GM12878 (cell line): ENCODE measurements at regions not wholly inside any gene's neighbourhood (a gene's known extent, or its start where the extent isn't known, plus 50 kb on each side); places are given as distances from the start of the nearest gene placed in this dataset.

ENCODE experiments used
- ATAC-seq: fragments of 200-7000 bp; cut with Tn5 transposase; 3 replicates; pipeline ENCODE4 v1.9.1; 2020; ENCODE audit warnings: mild to moderate bottlenecking, moderate library complexity
- BruUV-seq: library from RNA; stranded (reverse); fragments of 400-500 nt; replicated peaks from 2 replicates; lab custom pipeline; 2021; lab: Mats Ljungman, UMichigan
- CTCF ChIA-PET: fragments of 300-600 bp; sonication (Branson Sonifier 250); formaldehyde crosslinking; extraction: SDS; loops from one replicate; lab custom pipeline; 2021; ENCODE audit warnings: inconsistent platforms; lab: Yijun Ruan, JAX
- POLR2A ChIA-PET: fragments of 350-600 bp; formaldehyde crosslinking; extraction: SDS; loops from one replicate; lab custom pipeline; 2021; ENCODE audit warnings: inconsistent platforms; lab: Charles Lee
- RAD21 ChIA-PET: fragments of 300-600 bp; sonication (Branson Sonifier 250); formaldehyde crosslinking; loops from one replicate; lab custom pipeline; 2023; ENCODE audit warnings: antibody characterized with exemption; ENCODE audit not compliant: unreplicated experiment; lab: Charles Lee
- SMC1A ChIA-PET: fragments of 300-600 bp; sonication (Branson Sonifier 250); formaldehyde crosslinking; loops from one replicate; lab custom pipeline; 2023; ENCODE audit not compliant: unreplicated experiment, uncharacterized antibody; lab: Charles Lee
- DNase-seq: peaks from one replicate; pipeline ENCODE4 v3.0.0-alpha.2; 2011; ENCODE audit warnings: low read depth, low spot score
- FAIRE-seq: peaks from 3 replicates; lab custom pipeline; 2011; peaks lifted over from hg19 to GRCh38; lab: Jason Lieb, UNC
- H2AFZ ChIP-seq: 2 replicates; pipeline ENCODE4 v1.6.0; 2011; ENCODE audit warnings: low read depth, low read length, control low read depth; ENCODE audit not compliant: control insufficient read depth
- H3K27ac ChIP-seq: 2 replicates; pipeline ENCODE4 v1.5.1; 2011; ENCODE audit warnings: control low read depth; ENCODE audit not compliant: control insufficient read depth, insufficient read depth
- H3K27me3 ChIP-seq, 2 experiments: replicated peaks in 1 of 2; 2 replicates each; pipeline versions ENCODE4 v1.6.0 to v1.6.1; 2011; ENCODE audit warnings: low read length in 1 of 2; ENCODE audit not compliant: control insufficient read depth in 2 of 2, insufficient read depth in 2 of 2
- H3K36me3 ChIP-seq, 2 experiments: 2 replicates each; pipeline ENCODE4 v1.5.1; 2011; ENCODE audit warnings: low read length in 1 of 2; ENCODE audit not compliant: control insufficient read depth in 2 of 2, insufficient read depth in 2 of 2
- H3K4me1 ChIP-seq: 2 replicates; pipeline ENCODE4 v1.6.1; 2011; ENCODE audit warnings: mild to moderate bottlenecking, low read length, moderate library complexity, mixed read lengths; ENCODE audit not compliant: control insufficient read depth, insufficient read depth
- H3K4me2 ChIP-seq: 2 replicates; pipeline ENCODE4 v1.6.0; 2011; ENCODE audit warnings: control low read depth; ENCODE audit not compliant: control insufficient read depth, insufficient read depth
- H3K4me3 ChIP-seq: fragments of 200-600 bp; sonication (generic); 2 replicates; pipeline ENCODE4 v1.5.1; 2016
- H3K79me2 ChIP-seq: 2 replicates; pipeline ENCODE4 v1.6.0; 2011; ENCODE audit warnings: low read length; ENCODE audit not compliant: control insufficient read depth, insufficient read depth
- H3K9ac ChIP-seq: 2 replicates; pipeline ENCODE4 v1.8.0; 2011; ENCODE audit warnings: low read length, control low read depth, mixed read lengths; ENCODE audit not compliant: control insufficient read depth, insufficient read depth
- H3K9me3 ChIP-seq: replicated peaks from 3 replicates; pipeline ENCODE4 v1.5.1; 2011; ENCODE audit warnings: mild to moderate bottlenecking, low read length; ENCODE audit not compliant: control insufficient read depth, insufficient read depth
- H4K20me1 ChIP-seq: 2 replicates; pipeline ENCODE4 v1.6.0; 2011; ENCODE audit not compliant: control insufficient read depth, insufficient read depth
- CBFB ChIP-seq: IDR thresholded peaks from 2 replicates; pipeline ENCODE4 v1.6.1; 2016; ENCODE audit warnings: antibody characterized with exemption, low read depth
- CEBPB ChIP-seq, 2 experiments: fragments of 150-350 bp in 1 of 2; IDR thresholded peaks; 2 replicates each; pipeline ENCODE4 v1.6.1; 2012 to 2014; ENCODE audit warnings: low read depth in 2 of 2, low read length in 2 of 2, borderline replicate concordance in 1 of 2, inconsistent platforms in 1 of 2
- EP300 ChIP-seq, 2 experiments: fragments of 150-350 bp in 1 of 2; IDR thresholded peaks; 2 replicates each; pipeline ENCODE4 v1.6.1; 2011 to 2012; ENCODE audit warnings: low read depth in 2 of 2, low read length in 2 of 2, borderline replicate concordance in 1 of 2, improper control_type of control experiment in 1 of 2, inconsistent platforms in 1 of 2; ENCODE audit not compliant: control insufficient read depth in 1 of 2
- IRF5 ChIP-seq: fragments of 450-650 bp; IDR thresholded peaks from 2 replicates; pipeline ENCODE4 v1.6.1; 2017; ENCODE audit warnings: borderline replicate concordance
- RAD21 ChIP-seq: IDR thresholded peaks from 2 replicates; pipeline ENCODE4 v1.6.1; 2011; ENCODE audit warnings: mild to moderate bottlenecking, low read depth, low read length, moderate library complexity; ENCODE audit not compliant: insufficient read depth
- RUNX3 ChIP-seq: IDR thresholded peaks from 2 replicates; pipeline ENCODE4 v1.6.1; 2012; ENCODE audit warnings: low read length, inconsistent platforms
- SMARCA5 ChIP-seq: fragments of 450-650 bp; IDR thresholded peaks from 2 replicates; pipeline ENCODE4 v1.6.1; 2017; ENCODE audit warnings: mild to moderate bottlenecking
- YY1 ChIP-seq: IDR thresholded peaks from 2 replicates; pipeline ENCODE4 v1.6.1; 2011; ENCODE audit warnings: low read depth, mild to moderate bottlenecking, low read length
- ZNF217 ChIP-seq: fragments of 450-650 bp; IDR thresholded peaks from 2 replicates; pipeline ENCODE4 v1.6.1; 2017; ENCODE audit warnings: antibody characterized with exemption, mild to moderate bottlenecking
- ZNF274 ChIP-seq: IDR thresholded peaks from one replicate; pipeline ENCODE4 v1.8.0; 2011; ENCODE audit not compliant: insufficient read length, insufficient read depth
- WGBS: methylation state at CpG from one replicate; pipeline ENCODE4 v1.1.6; 2016; ENCODE audit warnings: low lambda C conversion rate; ENCODE audit not compliant: insufficient replicate concordance, insufficient coverage; ENCODE audit errors: missing lambda C conversion rate; 5-methylcytosine and 5-hydroxymethylcytosine counted together
- in situ Hi-C: fragments of 300-500 bp; cut with MboI; formaldehyde crosslinking; loops from 9 replicates; pipeline ENCODE4 v1.14.3; 2018; ENCODE audit warnings: mixed read lengths
- intact Hi-C: fragments of 100-400 bp; cut with micrococcal nuclease; formaldehyde crosslinking; loops from one replicate; pipeline ENCODE4 v1.14.2; 2022; ENCODE audit not compliant: unreplicated experiment

GRCh38 chr16:17019366-17019765 is 451.4 kb downstream of the XYLT1 start:
- H3K9ac ChIP-seq: no peak overlapping the region
- H3K79me2 ChIP-seq: no peaks in the 10 kb centered on the region; the same call in 1 of the 2 replicates
- ChIA-PET SMC1A (interaction anchor here (2.0 to 4.0 kb wide), 3 partner anchors 16 to 50 kb away, joined by 4 to 23 read pairs (median 8); no protein-coding TSS in a partner anchor), POLR2A (interaction anchor here (1.4 kb wide), 1 partner anchor 52 kb away, joined by 3 read pairs; no protein-coding TSS in a partner anchor), CTCF (interaction anchor here (1.3 kb wide), 1 partner anchor 8 kb away, joined by 3 read pairs; no protein-coding TSS in a partner anchor), RAD21 (interaction anchor here (1.3 kb wide), 1 partner anchor 9 kb away, joined by 4 read pairs; no protein-coding TSS in a partner anchor)
- H3K4me1 ChIP-seq: peaks cover 14% of the 10 kb centered on the region
- H3K4me2 ChIP-seq: no peak overlapping the region
- H4K20me1 ChIP-seq: no peaks in the 10 kb centered on the region
- no peak overlapping the region for H2AFZ ChIP-seq
- TF ChIP-seq CEBPB (IDR thresholded peaks at IDR 0.05; ENCODE audit: borderline replicate concordance in 1 of 2, low read depth in 2 of 2, low read length in 2 of 2) (no peak), SMARCA5 (peak; percentile 60; the same call in 1 of the 2 replicates), ZNF217 (peak; percentile 60; the same call in 1 of the 2 replicates), EP300 (IDR thresholded peaks at IDR 0.05; ENCODE audit: borderline replicate concordance in 1 of 2, control insufficient read depth in 1 of 2, low read depth in 2 of 2, low read length in 2 of 2) (no peak)
- H3K27ac ChIP-seq: no peak overlapping the region
- DNase-seq (no peak), FAIRE-seq (no peak), ATAC-seq (no peak)
- no TSS peak for BruUV-seq
- no peak overlapping the region for H3K4me3 ChIP-seq
- intact Hi-C loops (no loop called here), in situ Hi-C loops (no loop called here)
- H3K27me3 ChIP-seq: no peaks in the 10 kb centered on the region
- peaks cover 1% of the 10 kb centered on the region; the same call in 2 of the 3 replicates for H3K9me3 ChIP-seq
- no peaks in the 10 kb centered on the region for H3K36me3 ChIP-seq

GRCh38 chr16:17023606-17024005 is 447.2 kb downstream of the XYLT1 start:
- ChIA-PET CTCF (interaction anchor here (1.1 to 1.6 kb wide), 5 partner anchors 8 to 163 kb away, joined by 3 to 6 read pairs (median 3); no protein-coding TSS in a partner anchor), RAD21 (interaction anchor here (0.7 to 2.6 kb wide), 5 partner anchors 10 to 161 kb away, joined by 3 to 23 read pairs (median 6); no protein-coding TSS in a partner anchor), SMC1A (interaction anchor here (0.7 to 10.5 kb wide), 9 partner anchors 9 to 161 kb away, joined by 3 to 179 read pairs (median 3); no protein-coding TSS in a partner anchor), POLR2A (interaction anchor here (0.6 to 2.3 kb wide), 7 partner anchors 8 to 149 kb away, joined by 3 to 10 read pairs (median 3); no protein-coding TSS in a partner anchor)
- 33% methylated on average over 4 of the region's 4 CpGs for WGBS
- H3K4me1 ChIP-seq: peaks cover 40% of the 10 kb centered on the region
- peak overlapping the region; percentile 64 for H2AFZ ChIP-seq
- in situ Hi-C loops: no loop called here
- H3K9me3 ChIP-seq: no peaks in the 10 kb centered on the region; the same call in 1 of the 3 replicates
- H3K79me2 ChIP-seq: no peaks in the 10 kb centered on the region
- no peaks in the 10 kb centered on the region for H3K27me3 ChIP-seq
- no peaks in the 10 kb centered on the region for H4K20me1 ChIP-seq
- no peak for DNase-seq
- no TSS peak for BruUV-seq
- peak overlapping the region; percentile 68 for H3K4me2 ChIP-seq
- TF ChIP-seq CBFB (no peak), RAD21 (no peak), SMARCA5 (peak; percentile 29; the same call in 1 of the 2 replicates), RUNX3 (0 out of 2 replicates have a peak, but pooled peaks have one; percentile 7), YY1 (no peak), ZNF217 (peak; percentile 87), IRF5 (no peak), ZNF274 (no peak)
- TF ChIP-seq, all 136 proteins: peak for 3
- ATAC-seq (peak; percentile 5; the same call in 1 of the 3 replicates), FAIRE-seq (no peak)
- intact Hi-C loops: no loop called here
- H3K4me3 ChIP-seq: no peak overlapping the region; the same call in 1 of the 2 replicates
- no peaks in the 10 kb centered on the region for H3K36me3 ChIP-seq
- H3K9ac ChIP-seq: peak overlapping the region; percentile 18; the same call in 1 of the 2 replicates
- peak overlapping the region; percentile 72 for H3K27ac ChIP-seq
